ENCODE measurements at regions not wholly inside any gene's neighbourhood (a gene's known extent, or its start where the extent isn't known, plus 50 kb on each side); places are given as distances from the start of the nearest gene placed in this dataset.
A peak's percentile ranks its signal among the peaks of the same experiment; 100 is the strongest.
"Not testable (repeated sequence)": the region's sequence is repeated elsewhere in the genome, so short reads cannot be mapped to it uniquely, and the experiment has no call there.

GRCh38 chr2:83370419-83370762, 1088.7 kb downstream of the SUCLG1 start:
- DNase-seq, result no peak

- no peak for DNase-seq
These were observed 1089.3 kb downstream of the SUCLG1 start for GRCh38 chr2:83369601-83370418.

GRCh38 chr2:83368916-83369315, 1090.2 kb downstream of the SUCLG1 start:
- peak; percentile 43 for DNase-seq

GRCh38 chr2:83368461-83368860, 1090.6 kb downstream of the SUCLG1 start:
- DNase-seq, result no peak

- DNase-seq, result no peak
These were observed 1093.6 kb downstream of the SUCLG1 start for GRCh38 chr2:83365476-83365875.

GRCh38 chr2:83364264-83364663, 1094.8 kb downstream of the SUCLG1 start:
- no peak for DNase-seq

GRCh38 chr2:83363138-83363537, 1095.9 kb downstream of the SUCLG1 start:
- DNase-seq, result not testable (repeated sequence)

GRCh38 chr2:83359336-83359735, 1099.7 kb downstream of the SUCLG1 start:
- DNase-seq, result no peak

- DNase-seq, result peak; percentile 45
These were observed 1116.2 kb downstream of the SUCLG1 start for GRCh38 chr2:83342860-83343329.

GRCh38 chr2:83340424-83340823, 1118.7 kb downstream of the SUCLG1 start:
- peak; percentile 49 for DNase-seq

GRCh38 chr2:83339942-83340341, 1119.1 kb downstream of the SUCLG1 start:
- not testable (repeated sequence) for DNase-seq

- DNase-seq, result no peak
These were observed 1127.3 kb downstream of the SUCLG1 start for GRCh38 chr2:83331810-83332209.

- DNase-seq, result no peak
These were observed 1136.0 kb downstream of the SUCLG1 start for GRCh38 chr2:83323038-83323437.

- no peak for DNase-seq
These were observed 1139.0 kb downstream of the SUCLG1 start for GRCh38 chr2:83320053-83320452.

- no peak for DNase-seq
These were observed 1153.2 kb downstream of the SUCLG1 start for GRCh38 chr2:83305758-83306378.

GRCh38 chr2:83291083-83291482, 1168.0 kb downstream of the SUCLG1 start:
- DNase-seq, result no peak

- DNase-seq, result no peak
These were observed 1176.2 kb downstream of the SUCLG1 start for GRCh38 chr2:83282841-83283240.

GRCh38 chr2:83282043-83282795, 1176.9 kb downstream of the SUCLG1 start:
- DNase-seq, result no peak

- DNase-seq, result no peak
These were observed 1178.7 kb downstream of the SUCLG1 start for GRCh38 chr2:83280391-83280790.

GRCh38 chr2:83273322-83273721, 1185.8 kb downstream of the SUCLG1 start:
- no peak for DNase-seq

GRCh38 chr2:83261591-83262136, 1197.4 kb downstream of the SUCLG1 start:
- no peak for DNase-seq

- no peak for DNase-seq
These were observed 1205.2 kb downstream of the SUCLG1 start for GRCh38 chr2:83253848-83254247.

Data from tongue (tissue), 1 donor.